NCI-H2227 (cell line): ENCODE measurements at regions not wholly inside any gene's neighbourhood (a gene's known extent, or its start where the extent isn't known, plus 50 kb on each side); places are given as distances from the start of the nearest gene placed in this dataset.

ENCODE experiments used
- DNase-seq: peaks from one replicate; lab custom pipeline; 2025; ENCODE audit not compliant: unreplicated experiment; lab: John Stamatoyannopoulos, UW

GRCh38 chr12:39240587-39240986 lies 202.3 kb downstream of the KIF21A start:
- DNase-seq: no peak

- DNase-seq: no peak
These were observed 203.1 kb downstream of the KIF21A start for GRCh38 chr12:39239490-39240486.

GRCh38 chr12:39237004-39237403 lies 205.9 kb downstream of the KIF21A start:
- DNase-seq: no peak

- DNase-seq: no peak
These were observed 206.7 kb downstream of the KIF21A start for GRCh38 chr12:39235990-39236767.

GRCh38 chr12:39230086-39230485 lies 212.8 kb downstream of the KIF21A start:
- DNase-seq: no peak

- no peak for DNase-seq
These were observed 215.7 kb downstream of the KIF21A start for GRCh38 chr12:39227218-39227617.

GRCh38 chr12:39224971-39225370 lies 217.9 kb downstream of the KIF21A start:
- no peak for DNase-seq

- DNase-seq: no peak
These were observed 237.0 kb downstream of the KIF21A start for GRCh38 chr12:39205969-39206368.

GRCh38 chr12:39199351-39199750 lies 243.6 kb downstream of the KIF21A start:
- DNase-seq: no peak

GRCh38 chr12:39188689-39189088 lies 254.2 kb downstream of the KIF21A start:
- no peak for DNase-seq

- DNase-seq: no peak
These were observed 256.2 kb downstream of the KIF21A start for GRCh38 chr12:39186744-39187143.

- DNase-seq: no peak
These were observed 264.1 kb downstream of the KIF21A start for GRCh38 chr12:39178837-39179236.

GRCh38 chr12:39176356-39176755 lies 266.6 kb downstream of the KIF21A start:
- DNase-seq: no peak

- DNase-seq: no peak
These were observed 268.3 kb upstream of the CPNE8 start for GRCh38 chr12:39173726-39174125.

- no peak for DNase-seq
These were observed 259.9 kb upstream of the CPNE8 start for GRCh38 chr12:39165338-39165737.

GRCh38 chr12:39161465-39162085 lies 256.2 kb upstream of the CPNE8 start:
- no peak for DNase-seq

- DNase-seq: no peak
These were observed 252.4 kb upstream of the CPNE8 start for GRCh38 chr12:39157696-39158342.

GRCh38 chr12:39145175-39145999 lies 240.0 kb upstream of the CPNE8 start:
- DNase-seq: peak; percentile 3

- no peak for DNase-seq
These were observed 239.2 kb upstream of the CPNE8 start for GRCh38 chr12:39144613-39145061.

- DNase-seq: no peak
These were observed 232.9 kb upstream of the CPNE8 start for GRCh38 chr12:39138268-39138667.
